H9 (cell line): ENCODE measurements at regions not wholly inside any gene's neighbourhood (a gene's known extent, or its start where the extent isn't known, plus 50 kb on each side); places are given as distances from the start of the nearest gene placed in this dataset.
A peak's percentile ranks its signal among the peaks of the same experiment; 100 is the strongest.

ENCODE experiments used
- DNase-seq: peaks from one replicate; pipeline ENCODE4 v3.0.0-alpha.2; 2017
- H2AFZ ChIP-seq: one replicate; pipeline ENCODE4 v1.6.1; 2013; ENCODE audit warnings: mild to moderate bottlenecking, low read length, control low read depth, moderate library complexity
- H2AK5ac ChIP-seq: 2 replicates; pipeline ENCODE4 v1.6.1; 2013; ENCODE audit warnings: low read length, control low read depth, mixed read lengths; ENCODE audit not compliant: insufficient read length
- H2BK120ac ChIP-seq: one replicate; pipeline ENCODE4 v1.6.1; 2013; ENCODE audit warnings: low read depth, mild to moderate bottlenecking, low read length, control low read depth, inconsistent platforms; ENCODE audit not compliant: poor library complexity, severe bottlenecking
- H2BK12ac ChIP-seq: 2 replicates; pipeline ENCODE4 v1.6.1; 2013; ENCODE audit warnings: low read length, control low read depth, mixed read lengths, low read depth; ENCODE audit not compliant: insufficient read length
- H2BK15ac ChIP-seq: 2 replicates; pipeline ENCODE4 v1.6.1; 2013; ENCODE audit warnings: low read depth, low read length, control low read depth
- H2BK20ac ChIP-seq: one replicate; pipeline ENCODE4 v1.6.1; 2013; ENCODE audit warnings: low read depth, mild to moderate bottlenecking, low read length, control low read depth, inconsistent platforms; ENCODE audit not compliant: poor library complexity, severe bottlenecking
- H2BK5ac ChIP-seq: 2 replicates; pipeline ENCODE4 v1.6.1; 2013; ENCODE audit warnings: low read length, control low read depth, mixed read lengths; ENCODE audit not compliant: insufficient read length
- H3K14ac ChIP-seq: 2 replicates; pipeline ENCODE4 v1.6.1; 2013; ENCODE audit warnings: low read length, control low read depth; ENCODE audit not compliant: insufficient read depth
- H3K18ac ChIP-seq: 2 replicates; pipeline ENCODE4 v1.6.1; 2013; ENCODE audit warnings: low read depth, mild to moderate bottlenecking, mixed read lengths, low read length, control low read depth; ENCODE audit not compliant: insufficient read length
- H3K23ac ChIP-seq: 2 replicates; pipeline ENCODE4 v1.6.1; 2013; ENCODE audit warnings: low read length, control low read depth, mixed read lengths, low read depth; ENCODE audit not compliant: insufficient read length
- H3K23me2 ChIP-seq: 2 replicates; pipeline ENCODE4 v1.6.1; 2013; ENCODE audit warnings: low read depth, mild to moderate bottlenecking, mixed read lengths, low read length, control low read depth; ENCODE audit not compliant: insufficient read length, poor library complexity, severe bottlenecking
- H3K27ac ChIP-seq: 2 replicates; pipeline ENCODE4 v1.5.1; 2013; ENCODE audit warnings: low read length, control low read depth, mixed read lengths, low read depth; ENCODE audit not compliant: insufficient read length
- H3K27me3 ChIP-seq: 2 replicates; pipeline ENCODE4 v1.6.1; 2013; ENCODE audit warnings: low read length, control low read depth, inconsistent platforms; ENCODE audit not compliant: insufficient read depth
- H3K4ac ChIP-seq: 2 replicates; pipeline ENCODE4 v1.6.1; 2013; ENCODE audit warnings: low read depth, mild to moderate bottlenecking, control low read depth, inconsistent platforms, low read length, moderate library complexity
- H3K4me1 ChIP-seq: 2 replicates; pipeline ENCODE4 v1.6.1; 2013; ENCODE audit warnings: low read length, control low read depth, inconsistent platforms; ENCODE audit not compliant: insufficient read depth
- H3K4me2 ChIP-seq: 2 replicates; pipeline ENCODE4 v1.6.1; 2013; ENCODE audit warnings: low read length, control low read depth, mixed read lengths; ENCODE audit not compliant: insufficient read length, insufficient read depth
- H3K56ac ChIP-seq: 2 replicates; pipeline ENCODE4 v1.6.1; 2013; ENCODE audit warnings: low read depth, mild to moderate bottlenecking, mixed read lengths, low read length, control low read depth; ENCODE audit not compliant: insufficient read length
- H3K79me1 ChIP-seq: 2 replicates; pipeline ENCODE4 v1.6.1; 2013; ENCODE audit warnings: low read depth, mild to moderate bottlenecking, moderate library complexity, low read length, control low read depth, inconsistent platforms; ENCODE audit not compliant: insufficient read depth, poor library complexity, severe bottlenecking
- H3K79me2 ChIP-seq: 2 replicates; pipeline ENCODE4 v1.6.1; 2013; ENCODE audit warnings: low read length, control low read depth, inconsistent platforms; ENCODE audit not compliant: insufficient read depth
- H3K9ac ChIP-seq: 2 replicates; pipeline ENCODE4 v1.6.1; 2013; ENCODE audit warnings: low read length, control low read depth, mixed read lengths; ENCODE audit not compliant: insufficient read length; ENCODE audit errors: extremely low read depth
- H3K9me3 ChIP-seq: one replicate; pipeline ENCODE4 v1.6.1; 2013; ENCODE audit warnings: low read depth, low read length, inconsistent platforms; ENCODE audit not compliant: control insufficient read depth
- H3T11ph ChIP-seq: one replicate; pipeline ENCODE4 v1.6.1; 2013; ENCODE audit warnings: mild to moderate bottlenecking, low read length, control low read depth, inconsistent platforms
- H4K20me1 ChIP-seq: one replicate; pipeline ENCODE4 v1.6.1; 2013; ENCODE audit not compliant: control insufficient read depth, insufficient read length, insufficient read depth
- H4K5ac ChIP-seq: 2 replicates; pipeline ENCODE4 v1.6.1; 2013; ENCODE audit warnings: low read depth, mild to moderate bottlenecking, mixed read lengths, low read length, control low read depth; ENCODE audit not compliant: insufficient read length
- H4K8ac ChIP-seq: replicated peaks from 2 replicates; pipeline ENCODE4 v1.6.1; 2013; ENCODE audit warnings: low read length, control low read depth, mixed read lengths, low read depth; ENCODE audit not compliant: insufficient read length
- H4K91ac ChIP-seq: 2 replicates; pipeline ENCODE4 v1.6.1; 2013; ENCODE audit warnings: low read depth, mild to moderate bottlenecking, moderate library complexity, mixed read lengths, low read length, control low read depth; ENCODE audit not compliant: insufficient read length
- H3K27ac Mint-ChIP-seq, 3 experiments: 2 replicates in 2 of 3; 3 replicates in 1 of 3; pipeline ENCODE4 v1.8.0; 2020 to 2021; ENCODE audit warnings: mixed read lengths in 3 of 3, mild to moderate bottlenecking in 1 of 3, moderate library complexity in 1 of 3
- H3K27me3 Mint-ChIP-seq: 2 replicates; pipeline ENCODE4 v1.8.0; 2021; ENCODE audit warnings: low read depth, mild to moderate bottlenecking, moderate library complexity, mixed read lengths
- H3K36me3 Mint-ChIP-seq, 3 experiments: 2 replicates in 2 of 3; 3 replicates in 1 of 3; pipeline ENCODE4 v1.8.0; 2020 to 2021; ENCODE audit warnings: low read depth in 3 of 3, mixed read lengths in 3 of 3; ENCODE audit not compliant: insufficient read depth in 1 of 3
- H3K4me1 Mint-ChIP-seq, 2 experiments: 2 replicates each; pipeline ENCODE4 v1.8.0; 2020; ENCODE audit warnings: mixed read lengths in 2 of 2
- H3K4me3 Mint-ChIP-seq, 2 experiments: 2 replicates in 1 of 2; 3 replicates in 1 of 2; pipeline ENCODE4 v1.8.0; 2020 to 2021; ENCODE audit warnings: mild to moderate bottlenecking in 2 of 2, mixed read lengths in 2 of 2, moderate library complexity in 1 of 2
- H3K9me3 Mint-ChIP-seq, 2 experiments: 2 replicates in 1 of 2; 3 replicates in 1 of 2; pipeline ENCODE4 v1.8.0; 2020; ENCODE audit warnings: mild to moderate bottlenecking in 2 of 2, mixed read lengths in 2 of 2, moderate library complexity in 1 of 2
- CTCF ChIP-seq: fragments of 200-600 bp; sonication (generic); conservative IDR thresholded peaks from 3 replicates; pipeline ENCODE4 v1.8.0; 2021; ENCODE audit warnings: antibody characterized with exemption, mild to moderate bottlenecking
- WGBS: extraction: QIAGEN DNeasy Blood & Tissue Kit; methylation state at CpG from one replicate; pipeline ENCODE4 v1.1.7; 2013; ENCODE audit warnings: missing lambda C conversion rate, low lambda C conversion rate, mixed read lengths; ENCODE audit not compliant: insufficient read length; ENCODE audit errors: extremely low coverage; 5-methylcytosine and 5-hydroxymethylcytosine counted together

- Histone ChIP-seq H4K8ac (no peak overlapping the region), H3K4ac (no peak overlapping the region), H2AFZ (no peak overlapping the region), H4K5ac (no peak overlapping the region), H2BK15ac (no peak overlapping the region), H3K79me1 (no peaks in the 10 kb centered on the region), H3T11ph (no peak overlapping the region), H3K27me3 (no peaks in the 10 kb centered on the region), H3K18ac (no peak overlapping the region), H3K27ac (no peak overlapping the region), H3K79me2 (no peaks in the 10 kb centered on the region), H3K9ac (no peak overlapping the region), H3K56ac (no peak overlapping the region), H3K23me2 (no peaks in the 10 kb centered on the region), H3K9me3 (no peaks in the 10 kb centered on the region), H3K4me1 (no peaks in the 10 kb centered on the region), H3K4me2 (no peak overlapping the region), H4K20me1 (no peaks in the 10 kb centered on the region), H3K23ac (no peak overlapping the region), H2AK5ac (no peak overlapping the region), H2BK20ac (no peak overlapping the region), H2BK12ac (no peak overlapping the region), H4K91ac (no peak overlapping the region), H3K14ac (no peak overlapping the region), H2BK120ac (no peak overlapping the region), H2BK5ac (no peak overlapping the region)
- H3K4me1 Mint-ChIP-seq: peaks cover 7 to 8% of the 10 kb centered on the region in 2 experiments
- H3K27me3 Mint-ChIP-seq: peaks cover 24% of the 10 kb centered on the region
- H3K27ac Mint-ChIP-seq: no peak overlapping the region
- H3K36me3 Mint-ChIP-seq: peaks cover 0 to 6% (median 0%) of the 10 kb centered on the region in 3 experiments; a peak in 3 of 7 replicates
- no peak overlapping the region for H3K4me3 Mint-ChIP-seq
- no CpG with 5 or more reads among the region's 3 CpGs for whole genome bisulfite sequencing
- no peak for TF ChIP-seq CTCF
- DNase-seq: peak; percentile 25
- H3K9me3 Mint-ChIP-seq: peaks cover 5 to 6% of the 10 kb centered on the region in 2 experiments; a peak in 4 of 5 replicates
Observed at GRCh38 chr11:116661056-116661455, 111.7 kb downstream of the BUD13 start.
